IMR-90 (cell line): ENCODE measurements at regions not wholly inside any gene's neighbourhood (a gene's known extent, or its start where the extent isn't known, plus 50 kb on each side); places are given as distances from the start of the nearest gene placed in this dataset.

Experiments used
- ATAC-seq: fragments of 200-7000 bp; cut with Tn5 transposase; 2 replicates; pipeline ENCODE4 v1.9.1; 2020; ENCODE audit warnings: low read depth, mild to moderate bottlenecking, moderate library complexity
- BruUV-seq: library from RNA; stranded (reverse); fragments of 400-500 nt; replicated peaks from 2 replicates; lab custom pipeline; 2021; lab: Mats Ljungman, UMichigan
- CTCF ChIA-PET: fragments of 300-600 bp; formaldehyde crosslinking; extraction: SDS; loops from one replicate; lab custom pipeline; 2021; ENCODE audit warnings: antibody characterized with exemption; lab: Yijun Ruan, JAX
- POLR2A ChIA-PET: fragments of 300-600 bp; sonication (Branson Sonifier 250); formaldehyde crosslinking; loops from one replicate; lab custom pipeline; 2022; ENCODE audit warnings: antibody characterized with exemption; ENCODE audit not compliant: unreplicated experiment; lab: Charles Lee
- DNase-seq: peaks from one replicate; pipeline ENCODE4 v3.0.0; 2013
- H2AFZ ChIP-seq: replicated peaks from 2 replicates; pipeline ENCODE3; 2013; ENCODE audit warnings: low read length, mild to moderate bottlenecking; ENCODE audit not compliant: poor library complexity
- H2AK5ac ChIP-seq: 2 replicates; pipeline ENCODE4 v1.6.1; 2013; ENCODE audit warnings: low read depth, low read length, inconsistent platforms
- H2AK9ac ChIP-seq: replicated peaks from 2 replicates; pipeline ENCODE3; 2013; ENCODE audit warnings: mild to moderate bottlenecking, low read depth, low read length, moderate library complexity; ENCODE audit not compliant: poor library complexity
- H2BK120ac ChIP-seq: 2 replicates; pipeline ENCODE4 v1.6.1; 2013; ENCODE audit warnings: low read depth, low read length, inconsistent platforms
- H2BK15ac ChIP-seq: 3 replicates; pipeline ENCODE4 v1.6.1; 2013; ENCODE audit warnings: low read depth, low read length, inconsistent platforms
- H2BK20ac ChIP-seq: 2 replicates; pipeline ENCODE4 v1.6.1; 2013; ENCODE audit warnings: low read depth, mild to moderate bottlenecking, inconsistent platforms, low read length, moderate library complexity
- H2BK5ac ChIP-seq: 2 replicates; pipeline ENCODE4 v1.6.1; 2013; ENCODE audit warnings: mild to moderate bottlenecking, low read depth, low read length, inconsistent platforms; ENCODE audit not compliant: poor library complexity, severe bottlenecking
- H3K14ac ChIP-seq: replicated peaks from 2 replicates; pipeline ENCODE4 v1.6.1; 2013; ENCODE audit warnings: low read depth, low read length, inconsistent platforms
- H3K18ac ChIP-seq: 2 replicates; pipeline ENCODE4 v1.6.1; 2013; ENCODE audit warnings: low read depth, low read length, control low read depth
- H3K23ac ChIP-seq: 2 replicates; pipeline ENCODE4 v1.6.1; 2013; ENCODE audit warnings: low read depth, low read length, inconsistent platforms
- H3K27ac ChIP-seq: 2 replicates; pipeline ENCODE4 v1.5.1; 2013; ENCODE audit warnings: mild to moderate bottlenecking, control low read depth, low read length; ENCODE audit not compliant: insufficient read depth
- H3K27me3 ChIP-seq: 2 replicates; pipeline ENCODE4 v1.6.1; 2013; ENCODE audit warnings: low read length; ENCODE audit not compliant: control insufficient read depth, insufficient read depth
- H3K36me3 ChIP-seq: 2 replicates; pipeline ENCODE4 v1.6.1; 2013; ENCODE audit warnings: low read length, mixed read lengths; ENCODE audit not compliant: control insufficient read depth, insufficient read depth
- H3K4ac ChIP-seq: 2 replicates; pipeline ENCODE4 v1.6.1; 2013; ENCODE audit warnings: low read depth, low read length, inconsistent platforms
- H3K4me1 ChIP-seq: 2 replicates; pipeline ENCODE4 v1.6.1; 2013; ENCODE audit warnings: low read length, mixed read lengths; ENCODE audit not compliant: control insufficient read depth, insufficient read depth
- H3K4me2 ChIP-seq: 2 replicates; pipeline ENCODE4 v1.6.1; 2013; ENCODE audit warnings: low read depth, mild to moderate bottlenecking, control low read depth, low read length, moderate library complexity
- H3K4me3 ChIP-seq: 2 replicates; pipeline ENCODE4 v1.5.1; 2013; ENCODE audit warnings: low read depth, mild to moderate bottlenecking, control low read depth, low read length, moderate library complexity; ENCODE audit not compliant: insufficient read depth
- H3K56ac ChIP-seq: 2 replicates; pipeline ENCODE4 v1.6.1; 2013; ENCODE audit warnings: low read length, inconsistent platforms; ENCODE audit not compliant: insufficient read depth; ENCODE audit errors: extremely low read depth
- H3K79me1 ChIP-seq, 2 experiments: 2 replicates each; pipeline ENCODE4 v1.6.1; 2013; ENCODE audit warnings: low read length in 2 of 2, inconsistent platforms in 1 of 2, low read depth in 1 of 2
- H3K9ac ChIP-seq: 2 replicates; pipeline ENCODE4 v1.6.1; 2013; ENCODE audit warnings: low read depth, low read length, control low read depth
- H3K9me1 ChIP-seq: 2 replicates; pipeline ENCODE4 v1.6.1; 2013; ENCODE audit warnings: low read length, inconsistent platforms; ENCODE audit not compliant: insufficient read depth
- H3K9me3 ChIP-seq: 2 replicates; pipeline ENCODE4 v1.6.1; 2013; ENCODE audit warnings: low read length; ENCODE audit not compliant: control insufficient read depth, insufficient read depth
- H4K20me1 ChIP-seq: 2 replicates; pipeline ENCODE4 v1.6.1; 2013; ENCODE audit warnings: low read length, inconsistent platforms; ENCODE audit not compliant: insufficient read depth
- H4K5ac ChIP-seq: 2 replicates; pipeline ENCODE4 v1.6.1; 2013; ENCODE audit warnings: mild to moderate bottlenecking, low read depth, low read length, control low read depth
- H4K8ac ChIP-seq, 2 experiments: 2 replicates each; pipeline ENCODE4 v1.6.1; 2013; ENCODE audit warnings: low read depth in 2 of 2, low read length in 2 of 2, control low read depth in 1 of 2, inconsistent platforms in 1 of 2
- H4K91ac ChIP-seq: 2 replicates; pipeline ENCODE4 v1.6.1; 2013; ENCODE audit warnings: low read depth, low read length, inconsistent platforms; ENCODE audit not compliant: insufficient read depth
- BHLHE40 ChIP-seq: fragments of 150-350 bp; IDR thresholded peaks from 2 replicates; pipeline ENCODE4 v1.6.1; 2016; ENCODE audit warnings: mild to moderate bottlenecking, low read depth, low read length
- CEBPB ChIP-seq: IDR thresholded peaks from 2 replicates; pipeline ENCODE4 v1.6.1; 2012; ENCODE audit warnings: low read depth, low read length, improper control_type of control experiment
- CHD1 ChIP-seq: IDR thresholded peaks from 2 replicates; pipeline ENCODE4 v1.6.1; 2012; ENCODE audit warnings: low read depth, low read length, improper control_type of control experiment
- FOS ChIP-seq: fragments of 150-350 bp; IDR thresholded peaks from 2 replicates; pipeline ENCODE4 v1.6.1; 2016; ENCODE audit warnings: low read depth, low read length
- MAFK ChIP-seq: IDR thresholded peaks from 2 replicates; pipeline ENCODE4 v1.6.1; 2012; ENCODE audit warnings: low read depth, low read length, improper control_type of control experiment
- MAZ ChIP-seq: IDR thresholded peaks from 2 replicates; pipeline ENCODE4 v1.6.1; 2012; ENCODE audit warnings: low read depth, mild to moderate bottlenecking, low read length, improper control_type of control experiment, moderate library complexity, borderline replicate concordance
- MXI1 ChIP-seq: IDR thresholded peaks from 2 replicates; pipeline ENCODE4 v1.6.1; 2012; ENCODE audit warnings: low read depth, mild to moderate bottlenecking, low read length, moderate library complexity, borderline replicate concordance
- NFE2L2 ChIP-seq: fragments of 150-350 bp; IDR thresholded peaks from 2 replicates; pipeline ENCODE4 v1.6.1; 2016; ENCODE audit warnings: low read depth, mild to moderate bottlenecking, low read length
- POLR2A ChIP-seq: IDR thresholded peaks from 2 replicates; pipeline ENCODE4 v1.6.1; 2012; ENCODE audit warnings: mild to moderate bottlenecking, low read depth, low read length
- RCOR1 ChIP-seq: IDR thresholded peaks from 2 replicates; pipeline ENCODE4 v1.6.1; 2012; ENCODE audit warnings: mild to moderate bottlenecking, low read length, improper control_type of control experiment; ENCODE audit not compliant: insufficient replicate concordance
- RFX5 ChIP-seq: IDR thresholded peaks from 2 replicates; pipeline ENCODE4 v1.8.0; 2012; ENCODE audit warnings: low read depth, mild to moderate bottlenecking, low read length, moderate library complexity
- SMC3 ChIP-seq: fragments of 150-350 bp; IDR thresholded peaks from 2 replicates; pipeline ENCODE4 v1.6.1; 2016; ENCODE audit warnings: low read depth, mild to moderate bottlenecking, antibody characterized with exemption, low read length, moderate library complexity
- WGBS, 2 experiments: methylation state at CpG; one replicate each; pipeline versions ENCODE4 v1.1.5 to v1.1.7; 2013; ENCODE audit warnings: missing lambda C conversion rate in 2 of 2; ENCODE audit not compliant: insufficient read length in 1 of 2; ENCODE audit errors: extremely low coverage in 2 of 2; 5-methylcytosine and 5-hydroxymethylcytosine counted together
- dilution Hi-C: fragments of 300-500 bp; cut with HindIII; formaldehyde crosslinking; loops from one replicate; pipeline ENCODE4 v1.14.3; 2018; ENCODE audit warnings: low sequenced_read_pairs; ENCODE audit not compliant: unreplicated experiment
- in situ Hi-C: fragments of 300-500 bp; cut with MboI; formaldehyde crosslinking; loops from 3 replicates; pipeline ENCODE4 v1.14.3; 2019; ENCODE audit warnings: low sequenced_read_pairs, inconsistent platforms, mixed read lengths
- intact Hi-C: fragments of 100-400 bp; cut with micrococcal nuclease; formaldehyde crosslinking; loops from 2 replicates; pipeline ENCODE4 v1.10.0; 2022
- TF ChIP-seq, protein P1 (sequence below): conservative IDR thresholded peaks from 2 replicates; pipeline ENCODE4 v1.5.1; 2012; ENCODE audit warnings: mild to moderate bottlenecking, low read depth, low read length, improper control_type of control experiment
- TF ChIP-seq, protein P2 (sequence below): fragments of 150-350 bp; IDR thresholded peaks from 2 replicates; pipeline ENCODE4 v1.6.1; 2017; ENCODE audit warnings: mild to moderate bottlenecking, antibody characterized with exemption, low read length, low read depth
- TF ChIP-seq, protein P3 (sequence below): fragments of 150-350 bp; IDR thresholded peaks from 2 replicates; pipeline ENCODE4 v1.6.1; 2016; ENCODE audit warnings: low read depth, mild to moderate bottlenecking, low read length, moderate library complexity, borderline replicate concordance

GRCh38 chr20:22462975-22463914, 121.1 kb downstream of the FOXA2 start:
- H4K91ac ChIP-seq, result no peak overlapping the region
- no peak overlapping the region for H3K4ac ChIP-seq
- no peaks in the 10 kb centered on the region for H4K20me1 ChIP-seq
- H3K9me3 ChIP-seq, result 0 out of 2 replicates have a peak, but pooled peaks cover 1% of the 10 kb centered on the region
- H3K4me1 ChIP-seq, result no peaks in the 10 kb centered on the region
- POLR2A ChIA-PET, result no interaction called here
- H3K23ac ChIP-seq, result no peak overlapping the region
- in situ Hi-C loops (no loop called here), dilution Hi-C loops (no loop called here), intact Hi-C loops (no loop called here)
- ATAC-seq (no peak), DNase-seq (no peak)
- no peak overlapping the region for H2BK5ac ChIP-seq
- H3K9ac ChIP-seq, result no peak overlapping the region
- no peak overlapping the region for H4K8ac ChIP-seq
- H3K4me2 ChIP-seq, result no peak overlapping the region
- H2BK120ac ChIP-seq, result no peak overlapping the region
- no peaks in the 10 kb centered on the region for H3K9me1 ChIP-seq
- H2BK15ac ChIP-seq, result no peak overlapping the region
- BruUV-seq, result no TSS peak
- H3K79me1 ChIP-seq, result no peaks in the 10 kb centered on the region
- H4K5ac ChIP-seq, result no peak overlapping the region
- no peak overlapping the region for H2AK5ac ChIP-seq
- H3K4me3 ChIP-seq, result no peak overlapping the region
- no peaks in the 10 kb centered on the region for H3K27me3 ChIP-seq
- H3K27ac ChIP-seq, result no peak overlapping the region
- no peak overlapping the region for H3K56ac ChIP-seq
- no peak overlapping the region for H3K18ac ChIP-seq
- CTCF ChIA-PET, result no interaction called here
- no peaks in the 10 kb centered on the region for H3K36me3 ChIP-seq
- no peak overlapping the region for H2BK20ac ChIP-seq
- H2AK9ac ChIP-seq, result no peak overlapping the region
- no peak overlapping the region for H2AFZ ChIP-seq
- H3K14ac ChIP-seq, result no peak overlapping the region
- WGBS, 2 experiments, result 0% methylated on average over 1 of the region's 11 CpGs; no CpG with 5 or more reads in 1 of the 2 experiments
- TF ChIP-seq, protein P1, sequence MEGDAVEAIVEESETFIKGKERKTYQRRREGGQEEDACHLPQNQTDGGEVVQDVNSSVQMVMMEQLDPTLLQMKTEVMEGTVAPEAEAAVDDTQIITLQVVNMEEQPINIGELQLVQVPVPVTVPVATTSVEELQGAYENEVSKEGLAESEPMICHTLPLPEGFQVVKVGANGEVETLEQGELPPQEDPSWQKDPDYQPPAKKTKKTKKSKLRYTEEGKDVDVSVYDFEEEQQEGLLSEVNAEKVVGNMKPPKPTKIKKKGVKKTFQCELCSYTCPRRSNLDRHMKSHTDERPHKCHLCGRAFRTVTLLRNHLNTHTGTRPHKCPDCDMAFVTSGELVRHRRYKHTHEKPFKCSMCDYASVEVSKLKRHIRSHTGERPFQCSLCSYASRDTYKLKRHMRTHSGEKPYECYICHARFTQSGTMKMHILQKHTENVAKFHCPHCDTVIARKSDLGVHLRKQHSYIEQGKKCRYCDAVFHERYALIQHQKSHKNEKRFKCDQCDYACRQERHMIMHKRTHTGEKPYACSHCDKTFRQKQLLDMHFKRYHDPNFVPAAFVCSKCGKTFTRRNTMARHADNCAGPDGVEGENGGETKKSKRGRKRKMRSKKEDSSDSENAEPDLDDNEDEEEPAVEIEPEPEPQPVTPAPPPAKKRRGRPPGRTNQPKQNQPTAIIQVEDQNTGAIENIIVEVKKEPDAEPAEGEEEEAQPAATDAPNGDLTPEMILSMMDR, result no peak
- no peak for TF ChIP-seq SMC3
- TF ChIP-seq, protein P2, sequence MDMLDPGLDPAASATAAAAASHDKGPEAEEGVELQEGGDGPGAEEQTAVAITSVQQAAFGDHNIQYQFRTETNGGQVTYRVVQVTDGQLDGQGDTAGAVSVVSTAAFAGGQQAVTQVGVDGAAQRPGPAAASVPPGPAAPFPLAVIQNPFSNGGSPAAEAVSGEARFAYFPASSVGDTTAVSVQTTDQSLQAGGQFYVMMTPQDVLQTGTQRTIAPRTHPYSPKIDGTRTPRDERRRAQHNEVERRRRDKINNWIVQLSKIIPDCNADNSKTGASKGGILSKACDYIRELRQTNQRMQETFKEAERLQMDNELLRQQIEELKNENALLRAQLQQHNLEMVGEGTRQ, result no peak
- no peak for TF ChIP-seq RCOR1
- TF ChIP-seq FOS, result no peak
- TF ChIP-seq MAZ, result no peak
- TF ChIP-seq, protein P3, sequence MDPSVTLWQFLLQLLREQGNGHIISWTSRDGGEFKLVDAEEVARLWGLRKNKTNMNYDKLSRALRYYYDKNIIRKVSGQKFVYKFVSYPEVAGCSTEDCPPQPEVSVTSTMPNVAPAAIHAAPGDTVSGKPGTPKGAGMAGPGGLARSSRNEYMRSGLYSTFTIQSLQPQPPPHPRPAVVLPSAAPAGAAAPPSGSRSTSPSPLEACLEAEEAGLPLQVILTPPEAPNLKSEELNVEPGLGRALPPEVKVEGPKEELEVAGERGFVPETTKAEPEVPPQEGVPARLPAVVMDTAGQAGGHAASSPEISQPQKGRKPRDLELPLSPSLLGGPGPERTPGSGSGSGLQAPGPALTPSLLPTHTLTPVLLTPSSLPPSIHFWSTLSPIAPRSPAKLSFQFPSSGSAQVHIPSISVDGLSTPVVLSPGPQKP, result no peak
- no peak for TF ChIP-seq POLR2A
- no peak for TF ChIP-seq MXI1
- TF ChIP-seq RFX5, result no peak
- no peak for TF ChIP-seq CEBPB
- no peak for TF ChIP-seq MAFK
- TF ChIP-seq BHLHE40, result no peak
- no peak for TF ChIP-seq NFE2L2
- no peak for TF ChIP-seq CHD1
